CD4-positive, alpha-beta T cell treated with Interleukin-4 for 4 hours (primary cell): ENCODE measurements at regions not wholly inside any gene's neighbourhood (a gene's known extent, or its start where the extent isn't known, plus 50 kb on each side); places are given as distances from the start of the nearest gene placed in this dataset.
"Not testable (repeated sequence)": the region's sequence is repeated elsewhere in the genome, so short reads cannot be mapped to it uniquely, and the experiment has no call there.

Source experiments
- DNase-seq: peaks from one replicate; pipeline ENCODE4 v3.0.0-alpha.2; 2020

GRCh38 chr1:99444211-99444927 is 180.1 kb downstream of the PLPPR4 start:
- DNase-seq: not testable (repeated sequence)

GRCh38 chr1:99445071-99445470 is 180.8 kb downstream of the PLPPR4 start:
- DNase-seq: no peak

DNA sequence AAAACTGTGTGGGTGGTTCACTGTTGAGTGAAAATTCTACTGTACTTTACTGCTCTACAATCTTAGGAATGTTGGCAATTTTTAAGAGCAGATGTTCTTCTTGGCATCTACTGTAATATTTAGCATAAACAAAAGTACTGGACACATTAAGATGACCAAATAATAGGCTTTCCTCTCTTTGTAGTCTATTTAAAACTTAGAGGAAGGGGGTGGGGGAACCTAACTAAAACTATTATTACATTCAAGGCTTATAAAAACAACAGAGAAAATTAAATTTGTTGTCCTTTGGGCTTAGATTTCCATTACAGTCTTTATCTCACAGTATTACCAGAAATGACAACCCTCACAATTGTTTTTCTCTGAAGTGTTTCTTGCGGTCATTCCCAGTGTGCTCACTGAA is 181.2 kb downstream of the PLPPR4 start:
- DNase-seq: no peak

GRCh38 chr1:99447721-99448120 is 183.4 kb downstream of the PLPPR4 start:
- no peak for DNase-seq

- DNase-seq: no peak
These were observed 190.2 kb upstream of the PALMD start for GRCh38 chr1:99455760-99456159.

DNA sequence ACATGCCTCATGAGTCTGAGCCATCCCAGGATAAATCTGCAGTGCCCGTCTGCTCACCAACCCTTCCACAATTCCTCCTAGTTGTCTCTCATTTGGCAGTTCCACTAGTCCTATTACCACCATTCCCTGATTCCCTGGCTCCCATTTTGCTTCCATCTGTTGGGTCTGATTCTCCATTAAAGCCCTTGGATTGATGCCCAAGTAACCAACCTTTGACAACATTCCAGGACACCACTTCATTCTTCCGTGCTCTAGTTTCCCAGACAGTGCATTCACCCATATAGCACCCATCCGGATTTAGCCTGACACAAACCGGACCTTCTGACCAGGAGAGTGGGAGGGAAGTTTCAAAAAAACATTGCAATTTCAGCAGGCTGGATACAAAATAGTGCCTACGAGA is 189.4 kb upstream of the PALMD start:
- DNase-seq: no peak

- DNase-seq: no peak
These were observed 188.3 kb upstream of the PALMD start for GRCh38 chr1:99457381-99458165.

DNA sequence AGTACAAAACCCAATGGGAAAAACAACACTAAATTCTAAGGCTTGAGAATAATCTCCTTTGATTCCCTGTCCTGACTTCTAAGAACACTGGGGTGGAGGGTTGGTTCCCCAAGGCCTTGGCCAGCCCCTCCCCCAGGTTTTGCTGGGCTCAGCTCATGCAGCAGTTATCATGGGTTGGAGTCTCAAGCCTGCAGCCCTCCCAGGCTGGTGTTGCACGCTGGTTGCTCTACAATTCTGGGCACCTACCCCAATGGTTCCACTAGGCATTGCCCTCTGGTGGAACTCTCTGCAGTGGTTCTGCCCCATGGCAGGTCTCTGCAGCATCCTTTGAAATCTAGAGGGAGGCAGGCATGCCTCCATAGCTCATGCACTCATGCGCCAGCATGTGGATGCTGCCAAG is 184.4 kb upstream of the PALMD start:
- DNase-seq: no peak

GRCh38 chr1:99464738-99465137 is 181.2 kb upstream of the PALMD start:
- no peak for DNase-seq

DNA sequence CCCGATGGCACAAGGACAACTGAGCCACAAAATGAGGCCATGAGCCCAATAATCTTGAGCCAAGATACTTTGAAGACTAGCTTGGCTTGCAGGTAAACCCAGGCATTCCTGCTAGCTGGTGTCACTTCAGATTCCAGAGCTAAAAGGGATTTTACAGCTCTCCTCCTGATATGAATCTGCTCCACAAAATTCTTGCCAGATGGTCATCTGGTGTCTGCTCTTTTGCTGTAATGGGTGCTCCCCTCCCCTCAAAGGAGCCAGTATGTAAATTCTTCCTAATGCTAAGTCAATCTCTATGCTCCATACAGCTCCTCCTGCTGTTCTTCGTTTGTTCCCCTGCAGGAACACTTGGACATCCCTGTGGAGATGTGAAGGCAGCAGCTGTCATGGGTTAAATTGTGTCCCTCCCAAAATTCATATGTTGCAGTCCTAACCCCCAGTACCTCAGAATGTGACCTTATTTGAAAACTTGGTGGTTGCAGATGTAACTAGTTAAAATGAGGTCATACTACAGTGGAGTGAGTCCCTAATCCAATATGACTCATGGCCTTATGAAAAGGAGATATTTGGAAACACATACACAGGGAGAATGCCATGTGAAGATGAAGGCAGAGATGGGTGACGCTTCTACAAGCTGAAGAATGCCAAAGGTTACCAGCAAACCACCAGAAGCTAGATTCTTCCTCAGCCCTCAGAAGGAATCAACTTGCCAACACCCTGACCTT is 180.6 kb upstream of the PALMD start:
- DNase-seq: no peak

DNA sequence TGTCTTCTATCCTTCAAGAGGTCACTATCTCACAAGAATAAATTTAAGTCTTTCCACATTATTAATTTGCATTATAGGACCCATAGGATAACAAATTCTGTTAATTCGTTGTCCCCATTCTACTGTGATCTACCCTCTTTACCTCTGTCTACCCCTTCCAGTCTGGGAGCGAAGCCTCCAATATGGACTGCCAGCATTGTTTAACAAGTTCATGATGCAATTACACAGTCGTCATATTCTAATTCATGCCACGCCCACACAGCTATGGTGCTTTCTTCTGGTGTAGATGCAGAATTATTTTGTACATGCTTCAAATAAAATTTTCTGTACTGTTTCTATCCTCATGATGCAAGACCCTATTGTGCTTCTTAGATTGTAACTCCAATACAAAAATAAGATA is 178.3 kb upstream of the PALMD start:
- DNase-seq: no peak

DNA sequence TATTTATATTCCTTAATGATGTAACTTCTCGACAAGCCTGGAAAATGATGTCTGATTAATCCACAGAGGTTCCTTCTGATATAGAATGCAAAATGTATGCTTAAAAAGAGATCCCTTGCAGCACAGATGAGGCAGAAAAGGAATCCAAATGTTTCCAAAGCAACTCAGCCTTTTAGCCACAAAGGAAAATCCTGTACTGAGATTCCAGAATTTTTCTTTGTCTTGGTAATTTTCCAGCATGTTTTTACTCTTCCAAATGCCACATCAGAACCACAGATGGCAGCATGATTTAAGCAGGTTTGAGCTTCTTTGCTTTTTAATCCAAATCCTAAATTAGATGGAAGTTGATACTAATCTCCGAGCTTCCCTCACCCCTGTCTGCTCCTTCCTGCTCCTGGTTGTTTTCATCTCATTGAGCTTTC is 176.4 kb upstream of the PALMD start:
- DNase-seq: no peak

GRCh38 chr1:99472893-99473292 is 173.0 kb upstream of the PALMD start:
- no peak for DNase-seq

- DNase-seq: no peak
These were observed 171.5 kb upstream of the PALMD start for GRCh38 chr1:99474350-99474893.

DNA sequence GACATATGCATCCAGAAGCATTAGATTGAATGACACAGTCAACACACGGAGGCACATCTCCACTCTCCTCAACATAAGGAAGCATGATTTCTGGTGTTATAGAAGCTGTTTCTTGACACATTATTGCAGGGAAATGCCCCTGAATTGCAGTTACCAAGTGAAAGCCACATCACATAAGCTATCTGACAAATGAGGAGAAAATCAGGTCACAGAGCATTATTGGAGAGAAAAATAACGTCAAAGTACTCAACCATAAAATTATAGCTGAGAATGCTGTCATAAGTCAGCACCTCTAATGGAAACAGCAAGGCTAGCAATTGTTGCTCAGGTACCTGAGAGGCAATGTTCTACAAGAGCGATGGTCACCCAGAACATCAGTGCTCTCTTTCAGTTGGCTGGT is 169.9 kb upstream of the PALMD start:
- no peak for DNase-seq

DNA sequence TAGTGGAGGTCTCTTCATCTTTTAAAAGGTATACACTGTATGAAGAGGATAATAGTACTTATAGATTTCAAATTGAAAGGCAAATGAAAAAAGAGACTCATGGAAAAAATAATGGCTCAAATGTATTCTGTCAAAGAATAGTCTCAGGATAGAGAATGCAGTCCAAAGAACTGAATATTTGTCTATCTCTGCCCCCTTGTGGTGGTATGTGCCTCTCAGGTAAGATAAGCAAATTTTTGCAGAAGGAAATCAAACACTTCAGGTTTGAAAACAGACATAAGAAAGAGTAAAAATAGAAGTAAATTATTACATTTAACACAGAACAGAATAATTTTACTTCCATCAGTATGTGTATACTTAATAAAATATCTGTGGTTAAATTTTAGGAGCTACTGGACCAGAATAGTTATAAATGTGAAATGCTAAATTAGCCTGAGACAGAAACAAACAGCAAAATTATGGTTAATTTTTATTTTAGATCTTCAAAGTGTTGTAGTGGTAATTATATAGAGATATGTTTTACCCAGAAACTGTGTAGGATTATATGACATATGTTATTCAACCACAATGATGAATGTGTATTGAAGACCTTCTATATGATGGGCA is 164.4 kb upstream of the PALMD start:
- peak; percentile 42 for DNase-seq

DNA sequence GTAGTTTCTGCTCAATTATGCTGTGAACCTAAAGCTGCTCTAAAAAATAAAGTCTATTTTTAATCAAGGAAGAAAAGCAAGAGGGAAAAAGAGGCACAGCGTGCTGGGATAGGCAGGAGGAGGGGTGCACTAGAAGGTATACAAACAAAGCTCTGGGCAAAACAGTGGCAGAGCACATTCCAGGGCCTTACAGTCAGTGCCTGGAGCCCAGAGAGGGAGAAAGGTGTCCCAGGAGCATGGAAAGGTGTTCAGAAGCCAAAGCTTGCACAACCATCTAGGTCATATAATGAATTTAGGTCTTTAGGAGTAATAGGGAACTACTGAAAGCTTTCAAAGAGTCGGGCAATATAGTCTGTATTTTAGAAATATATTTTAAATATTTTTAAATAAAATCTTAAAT is 163.6 kb upstream of the PALMD start:
- no peak for DNase-seq

- no peak for DNase-seq
These were observed 163.2 kb upstream of the PALMD start for GRCh38 chr1:99482750-99483149.

- DNase-seq: no peak
These were observed 155.9 kb upstream of the PALMD start for GRCh38 chr1:99490031-99490430.

DNA sequence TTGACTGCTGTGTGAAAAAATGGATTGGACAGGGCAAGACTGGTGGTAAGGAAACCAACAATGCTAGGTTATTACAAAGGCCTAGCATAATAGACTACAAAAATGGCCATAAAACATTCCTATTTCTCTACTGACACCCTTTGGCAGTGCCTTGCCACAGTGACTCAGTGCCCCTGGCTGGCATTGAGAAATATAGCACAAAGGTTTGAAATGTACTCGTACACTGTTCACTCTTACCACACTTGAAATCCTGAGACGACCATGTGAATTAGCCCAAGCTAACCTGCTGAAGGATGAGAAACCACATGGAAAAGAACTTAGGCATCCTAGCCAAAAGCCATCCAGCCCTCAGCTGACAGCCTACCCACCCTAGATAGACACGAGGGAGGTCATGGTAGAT is 149.8 kb upstream of the PALMD start:
- no peak for DNase-seq

GRCh38 chr1:99497690-99498089 is 148.2 kb upstream of the PALMD start:
- no peak for DNase-seq

DNA sequence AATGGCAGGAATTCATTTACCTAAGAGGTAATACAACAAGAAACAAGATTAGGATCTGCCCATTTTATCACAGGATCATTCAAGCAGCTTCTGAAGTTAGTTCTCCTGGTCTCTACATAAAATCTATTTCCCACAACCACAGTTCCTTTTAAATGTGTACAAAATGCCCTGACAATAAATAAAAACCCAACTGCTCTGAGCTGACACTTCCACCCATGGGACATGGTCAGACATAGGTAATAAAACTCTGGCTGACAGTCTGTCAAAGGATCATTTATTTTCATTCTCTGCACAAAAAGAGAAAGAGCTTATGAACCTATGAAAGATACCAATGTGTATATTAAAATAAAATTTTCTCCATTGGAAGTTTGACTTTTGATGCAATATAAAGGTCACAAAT is 145.4 kb upstream of the PALMD start:
- DNase-seq: no peak

GRCh38 chr1:99501871-99502270 is 144.0 kb upstream of the PALMD start:
- no peak for DNase-seq
